HepG2 (cell line): ENCODE measurements at regions not wholly inside any gene's neighbourhood (a gene's known extent, or its start where the extent isn't known, plus 50 kb on each side); places are given as distances from the start of the nearest gene placed in this dataset.

ENCODE experiments used
- ATAC-seq: fragments of 200-7000 bp; cut with Tn5 transposase; 3 replicates; pipeline ENCODE4 v1.9.1; 2020; ENCODE audit warnings: mild to moderate bottlenecking, moderate library complexity
- BruUV-seq: library from RNA; stranded (reverse); fragments of 400-500 nt; replicated peaks from 2 replicates; lab custom pipeline; 2021; lab: Mats Ljungman, UMichigan
- CTCF ChIA-PET: fragments of 300-600 bp; formaldehyde crosslinking; extraction: SDS; loops from one replicate; lab custom pipeline; 2021; ENCODE audit warnings: low total read pairs, inconsistent platforms, low intra/inter-chr PET ratio; lab: Yijun Ruan, JAX
- POLR2A ChIA-PET: fragments of 350-600 bp; sonication (Branson Sonifier 250); formaldehyde crosslinking; loops from one replicate; lab custom pipeline; 2020; ENCODE audit warnings: antibody characterized with exemption, inconsistent platforms; lab: Yijun Ruan, JAX
- DNase-seq: peaks from one replicate; pipeline ENCODE4 v3.0.0-alpha.2; 2015; ENCODE audit warnings: low spot score
- FAIRE-seq: peaks from 3 replicates; lab custom pipeline; 2011; peaks lifted over from hg19 to GRCh38; lab: Jason Lieb, UNC
- H2AFZ ChIP-seq: one replicate; pipeline ENCODE4 v1.6.1; 2011; ENCODE audit warnings: low read length, inconsistent platforms
- H3K27ac ChIP-seq: fragments of 300-600 bp; 3 replicates; pipeline ENCODE4 v1.8.0; 2011; ENCODE audit warnings: mixed run types, mild to moderate bottlenecking, mixed read lengths, low read length, inconsistent platforms; ENCODE audit not compliant: insufficient read depth; ENCODE audit errors: extremely low read length
- H3K27me3 ChIP-seq, 2 experiments: fragments of 200-600 bp in 1 of 2; 2 replicates in 1 of 2; 3 replicates in 1 of 2; pipeline versions ENCODE4 v1.6.0 to v1.8.0; 2011; ENCODE audit warnings: low read length in 2 of 2, mild to moderate bottlenecking in 2 of 2, moderate library complexity in 2 of 2, inconsistent platforms in 1 of 2; ENCODE audit not compliant: insufficient read depth in 2 of 2, control insufficient read depth in 1 of 2
- H3K36me3 ChIP-seq, 2 experiments: fragments of 200-600 bp in 1 of 2; replicated peaks in 1 of 2; 2 replicates in 1 of 2; 3 replicates in 1 of 2; pipeline versions ENCODE4 v1.5.1 to v1.8.0; 2011; ENCODE audit warnings: low read length in 2 of 2, inconsistent platforms in 1 of 2; ENCODE audit not compliant: insufficient read depth in 2 of 2, control insufficient read depth in 1 of 2
- H3K4me1 ChIP-seq: 2 replicates; pipeline ENCODE4 v1.5.1; 2012; ENCODE audit warnings: low read length, inconsistent platforms; ENCODE audit not compliant: insufficient read depth
- H3K4me2 ChIP-seq: 2 replicates; pipeline ENCODE4 v1.6.0; 2011; ENCODE audit warnings: low read depth, low read length, inconsistent platforms
- H3K4me3 ChIP-seq, 3 experiments: fragments of 200-600 bp in 1 of 3; sonication (generic), shearing (Covaris generic) in 1 of 3; replicated peaks in 1 of 3; 2 replicates each; pipeline ENCODE4 v1.5.1; 2011 to 2016; ENCODE audit warnings: low read length in 3 of 3, inconsistent platforms in 2 of 3, low read depth in 2 of 3, mild to moderate bottlenecking in 2 of 3, control low read depth in 1 of 3, mixed read lengths in 1 of 3; ENCODE audit not compliant: insufficient read depth in 1 of 3
- H3K79me2 ChIP-seq: one replicate; pipeline ENCODE4 v1.6.1; 2011; ENCODE audit warnings: low read length, inconsistent platforms; ENCODE audit not compliant: insufficient read depth
- H3K9ac ChIP-seq: 2 replicates; pipeline ENCODE4 v1.6.0; 2011; ENCODE audit warnings: mild to moderate bottlenecking, low read depth, low read length, inconsistent platforms; ENCODE audit not compliant: insufficient read depth
- H3K9me3 ChIP-seq: 2 replicates; pipeline ENCODE4 v1.5.1; 2012; ENCODE audit warnings: mild to moderate bottlenecking, low read length
- H4K20me1 ChIP-seq: 2 replicates; pipeline ENCODE4 v1.6.0; 2011; ENCODE audit warnings: inconsistent platforms, mild to moderate bottlenecking, low read length, moderate library complexity; ENCODE audit not compliant: insufficient read depth
- ELF1 ChIP-seq: sonication (generic); formaldehyde crosslinking; IDR thresholded peaks from 2 replicates; pipeline ENCODE4 v1.4.0; 2020; ENCODE audit warnings: missing genetic modification reagents
- FOXA3 ChIP-seq: IDR thresholded peaks from 2 replicates; pipeline ENCODE4 v1.6.1; 2016; ENCODE audit warnings: missing genetic modification reagents, missing compliant biosample characterization
- MZF1 ChIP-seq: sonication (generic); formaldehyde crosslinking; IDR thresholded peaks from 2 replicates; pipeline ENCODE4 v1.8.1; 2023; ENCODE audit warnings: mild to moderate bottlenecking, missing genetic modification reagents, borderline replicate concordance
- SPEN ChIP-seq: sonication (generic); formaldehyde crosslinking; IDR thresholded peaks from 2 replicates; pipeline ENCODE4 v1.5.1; 2020; ENCODE audit warnings: low read depth, mild to moderate bottlenecking, missing genetic modification reagents
- ZFX ChIP-seq: sonication (generic); formaldehyde crosslinking; IDR thresholded peaks from 2 replicates; pipeline ENCODE4 v1.4.0; 2020; ENCODE audit warnings: mild to moderate bottlenecking, low read depth, missing genetic modification reagents, moderate library complexity
- ZNF232 ChIP-seq: sonication (generic); formaldehyde crosslinking; IDR thresholded peaks from 2 replicates; pipeline ENCODE4 v1.4.0; 2020; ENCODE audit warnings: missing genetic modification reagents, borderline replicate concordance
- ZNF747 ChIP-seq: sonication (generic); formaldehyde crosslinking; IDR thresholded peaks from 2 replicates; pipeline ENCODE4 v1.8.1; 2023; ENCODE audit warnings: missing genetic modification reagents, mild to moderate bottlenecking, borderline replicate concordance
- WGBS: methylation state at CpG from one replicate; pipeline ENCODE4 v1.1.6; 2017; ENCODE audit warnings: low lambda C conversion rate; 5-methylcytosine and 5-hydroxymethylcytosine counted together
- in situ Hi-C: cut with HindIII; loops from 2 replicates; pipeline ENCODE4 v1.10.0; 2017; ENCODE audit warnings: low pct_unique_long_range_greater_than_20kb; ENCODE audit not compliant: extremely low pct_ligation_motif_present
- intact Hi-C: fragments of 100-400 bp; cut with micrococcal nuclease; formaldehyde crosslinking; loops from one replicate; pipeline ENCODE4 v1.10.0; 2022; ENCODE audit not compliant: unreplicated experiment
- TF ChIP-seq, protein P1 (sequence below): sonication (generic); formaldehyde crosslinking; IDR thresholded peaks from one replicate; pipeline ENCODE4 v1.5.1; 2020; ENCODE audit warnings: mild to moderate bottlenecking, missing genetic modification reagents; ENCODE audit errors: not compliant biosample characterization
- TF ChIP-seq, protein P2 (sequence below): sonication (generic); formaldehyde crosslinking; IDR thresholded peaks from 2 replicates; pipeline ENCODE4 v1.4.0; 2020; ENCODE audit warnings: missing genetic modification reagents
- TF ChIP-seq, protein P3 (sequence below): sonication (generic); formaldehyde crosslinking; IDR thresholded peaks from 2 replicates; pipeline ENCODE4 v1.5.0; 2020; ENCODE audit warnings: mild to moderate bottlenecking, missing genetic modification reagents, moderate library complexity
- TF ChIP-seq, protein P4 (sequence below): sonication (generic); formaldehyde crosslinking; conservative IDR thresholded peaks from 2 replicates; pipeline ENCODE4 v1.5.0; 2020; ENCODE audit warnings: missing genetic modification reagents

DNA sequence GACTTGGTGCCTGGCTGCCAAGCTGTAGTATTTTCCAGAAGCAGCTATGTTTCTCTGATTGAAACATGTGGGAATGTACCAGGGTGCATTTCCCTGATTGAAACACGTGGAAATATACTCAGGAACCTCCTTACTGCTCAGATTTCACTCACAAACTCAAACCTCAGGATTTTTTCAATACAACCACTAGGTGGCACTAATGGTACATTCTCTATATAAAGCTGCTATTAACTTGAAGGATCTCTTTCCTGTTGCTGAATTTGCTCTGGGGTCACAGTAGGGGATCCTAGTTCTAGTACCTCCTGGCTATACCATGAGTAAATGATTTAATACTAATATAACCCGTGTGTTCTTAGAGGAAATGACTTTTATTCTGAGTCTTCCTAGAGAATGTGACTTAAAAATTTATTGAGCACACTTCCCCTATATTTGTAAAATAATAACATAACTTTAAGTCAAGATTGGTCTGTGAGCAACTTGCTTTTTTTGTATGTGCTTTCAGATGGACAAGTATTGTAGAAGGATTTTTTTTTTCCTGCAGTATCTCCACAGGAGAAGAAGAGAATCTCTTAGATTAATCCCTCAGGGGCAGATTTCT lies 173.8 kb upstream of the MIS18BP1 start:
- Histone ChIP-seq H2AFZ (no peak overlapping the region), H3K79me2 (no peaks in the 10 kb centered on the region), H3K27ac (no peak overlapping the region), H3K4me3 (no peak overlapping the region), H3K4me2 (no peak overlapping the region), H3K4me1 (no peaks in the 10 kb centered on the region), H3K27me3 (no peaks in the 10 kb centered on the region; a peak in 1 of 5 replicates), H4K20me1 (no peaks in the 10 kb centered on the region), H3K9ac (no peak overlapping the region), H3K9me3 (no peaks in the 10 kb centered on the region), H3K36me3 (no peaks in the 10 kb centered on the region)
- WGBS, result 0% methylated on average over 2 of the region's 2 CpGs
- in situ Hi-C loops (loop anchor here (5.0 kb wide), 1 partner anchor 101 kb away; no protein-coding TSS in a partner anchor), intact Hi-C loops (loop anchor here (1.0 to 10.0 kb wide), 3 partner anchors 101 to 1848 kb away; no protein-coding TSS in a partner anchor)
- ChIA-PET POLR2A (no interaction called here), CTCF (interaction anchor here (1.1 to 1.5 kb wide), 3 partner anchors 101 to 918 kb away, joined by 3 to 19 read pairs (median 4); no protein-coding TSS in a partner anchor)
- no TSS peak for BruUV-seq
- FAIRE-seq (no peak), ATAC-seq (peak; percentile 76), DNase-seq (peak; percentile 49)
- TF ChIP-seq, protein P1, sequence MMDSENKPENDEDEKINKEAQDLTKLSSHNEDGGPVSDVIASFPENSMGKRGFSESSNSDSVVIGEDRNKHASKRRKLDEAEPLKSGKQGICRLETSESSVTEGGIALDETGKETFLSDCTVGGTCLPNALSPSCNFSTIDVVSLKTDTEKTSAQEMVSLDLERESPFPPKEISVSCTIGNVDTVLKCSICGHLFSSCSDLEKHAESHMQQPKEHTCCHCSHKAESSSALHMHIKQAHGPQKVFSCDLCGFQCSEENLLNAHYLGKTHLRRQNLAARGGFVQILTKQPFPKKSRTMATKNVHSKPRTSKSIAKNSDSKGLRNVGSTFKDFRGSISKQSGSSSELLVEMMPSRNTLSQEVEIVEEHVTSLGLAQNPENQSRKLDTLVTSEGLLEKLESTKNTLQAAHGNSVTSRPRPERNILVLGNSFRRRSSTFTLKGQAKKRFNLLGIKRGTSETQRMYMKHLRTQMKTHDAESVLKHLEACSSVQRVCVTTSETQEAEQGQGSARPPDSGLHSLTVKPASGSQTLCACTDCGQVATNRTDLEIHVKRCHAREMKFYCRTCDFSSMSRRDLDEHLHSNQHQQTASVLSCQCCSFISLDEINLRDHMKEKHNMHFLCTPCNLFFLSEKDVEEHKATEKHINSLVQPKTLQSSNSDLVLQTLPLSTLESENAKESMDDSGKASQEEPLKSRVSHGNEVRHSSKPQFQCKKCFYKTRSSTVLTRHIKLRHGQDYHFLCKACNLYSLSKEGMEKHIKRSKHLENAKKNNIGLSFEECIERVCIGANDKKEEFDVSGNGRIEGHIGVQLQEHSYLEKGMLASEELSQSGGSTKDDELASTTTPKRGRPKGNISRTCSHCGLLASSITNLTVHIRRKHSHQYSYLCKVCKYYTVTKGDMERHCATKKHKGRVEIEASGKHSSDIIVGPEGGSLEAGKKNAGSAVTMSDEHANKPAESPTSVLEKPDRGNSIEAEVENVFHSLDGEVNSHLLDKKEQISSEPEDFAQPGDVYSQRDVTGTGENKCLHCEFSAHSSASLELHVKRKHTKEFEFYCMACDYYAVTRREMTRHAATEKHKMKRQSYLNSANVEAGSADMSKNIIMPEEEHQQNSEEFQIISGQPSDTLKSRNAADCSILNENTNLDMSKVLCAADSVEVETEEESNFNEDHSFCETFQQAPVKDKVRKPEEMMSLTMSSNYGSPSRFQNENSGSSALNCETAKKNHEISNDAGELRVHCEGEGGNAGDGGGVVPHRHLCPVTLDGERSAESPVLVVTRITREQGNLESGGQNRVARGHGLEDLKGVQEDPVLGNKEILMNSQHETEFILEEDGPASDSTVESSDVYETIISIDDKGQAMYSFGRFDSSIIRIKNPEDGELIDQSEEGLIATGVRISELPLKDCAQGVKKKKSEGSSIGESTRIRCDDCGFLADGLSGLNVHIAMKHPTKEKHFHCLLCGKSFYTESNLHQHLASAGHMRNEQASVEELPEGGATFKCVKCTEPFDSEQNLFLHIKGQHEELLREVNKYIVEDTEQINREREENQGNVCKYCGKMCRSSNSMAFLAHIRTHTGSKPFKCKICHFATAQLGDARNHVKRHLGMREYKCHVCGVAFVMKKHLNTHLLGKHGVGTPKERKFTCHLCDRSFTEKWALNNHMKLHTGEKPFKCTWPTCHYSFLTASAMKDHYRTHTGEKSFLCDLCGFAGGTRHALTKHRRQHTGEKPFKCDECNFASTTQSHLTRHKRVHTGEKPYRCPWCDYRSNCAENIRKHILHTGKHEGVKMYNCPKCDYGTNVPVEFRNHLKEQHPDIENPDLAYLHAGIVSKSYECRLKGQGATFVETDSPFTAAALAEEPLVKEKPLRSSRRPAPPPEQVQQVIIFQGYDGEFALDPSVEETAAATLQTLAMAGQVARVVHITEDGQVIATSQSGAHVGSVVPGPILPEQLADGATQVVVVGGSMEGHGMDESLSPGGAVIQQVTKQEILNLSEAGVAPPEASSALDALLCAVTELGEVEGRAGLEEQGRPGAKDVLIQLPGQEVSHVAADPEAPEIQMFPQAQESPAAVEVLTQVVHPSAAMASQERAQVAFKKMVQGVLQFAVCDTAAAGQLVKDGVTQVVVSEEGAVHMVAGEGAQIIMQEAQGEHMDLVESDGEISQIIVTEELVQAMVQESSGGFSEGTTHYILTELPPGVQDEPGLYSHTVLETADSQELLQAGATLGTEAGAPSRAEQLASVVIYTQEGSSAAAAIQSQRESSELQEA (CRISPR knock-in tag), result no peak
- TF ChIP-seq, protein P2, sequence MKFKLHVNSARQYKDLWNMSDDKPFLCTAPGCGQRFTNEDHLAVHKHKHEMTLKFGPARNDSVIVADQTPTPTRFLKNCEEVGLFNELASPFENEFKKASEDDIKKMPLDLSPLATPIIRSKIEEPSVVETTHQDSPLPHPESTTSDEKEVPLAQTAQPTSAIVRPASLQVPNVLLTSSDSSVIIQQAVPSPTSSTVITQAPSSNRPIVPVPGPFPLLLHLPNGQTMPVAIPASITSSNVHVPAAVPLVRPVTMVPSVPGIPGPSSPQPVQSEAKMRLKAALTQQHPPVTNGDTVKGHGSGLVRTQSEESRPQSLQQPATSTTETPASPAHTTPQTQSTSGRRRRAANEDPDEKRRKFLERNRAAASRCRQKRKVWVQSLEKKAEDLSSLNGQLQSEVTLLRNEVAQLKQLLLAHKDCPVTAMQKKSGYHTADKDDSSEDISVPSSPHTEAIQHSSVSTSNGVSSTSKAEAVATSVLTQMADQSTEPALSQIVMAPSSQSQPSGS (CRISPR knock-in tag), result no peak
- TF ChIP-seq SPEN (CRISPR knock-in tag) (no peak), ZFX (CRISPR knock-in tag) (no peak), ZNF747 (CRISPR knock-in tag) (no peak), ELF1 (CRISPR knock-in tag) (no peak), FOXA3 (no peak), ZNF232 (no peak), MZF1 (no peak)
- TF ChIP-seq, protein P3, sequence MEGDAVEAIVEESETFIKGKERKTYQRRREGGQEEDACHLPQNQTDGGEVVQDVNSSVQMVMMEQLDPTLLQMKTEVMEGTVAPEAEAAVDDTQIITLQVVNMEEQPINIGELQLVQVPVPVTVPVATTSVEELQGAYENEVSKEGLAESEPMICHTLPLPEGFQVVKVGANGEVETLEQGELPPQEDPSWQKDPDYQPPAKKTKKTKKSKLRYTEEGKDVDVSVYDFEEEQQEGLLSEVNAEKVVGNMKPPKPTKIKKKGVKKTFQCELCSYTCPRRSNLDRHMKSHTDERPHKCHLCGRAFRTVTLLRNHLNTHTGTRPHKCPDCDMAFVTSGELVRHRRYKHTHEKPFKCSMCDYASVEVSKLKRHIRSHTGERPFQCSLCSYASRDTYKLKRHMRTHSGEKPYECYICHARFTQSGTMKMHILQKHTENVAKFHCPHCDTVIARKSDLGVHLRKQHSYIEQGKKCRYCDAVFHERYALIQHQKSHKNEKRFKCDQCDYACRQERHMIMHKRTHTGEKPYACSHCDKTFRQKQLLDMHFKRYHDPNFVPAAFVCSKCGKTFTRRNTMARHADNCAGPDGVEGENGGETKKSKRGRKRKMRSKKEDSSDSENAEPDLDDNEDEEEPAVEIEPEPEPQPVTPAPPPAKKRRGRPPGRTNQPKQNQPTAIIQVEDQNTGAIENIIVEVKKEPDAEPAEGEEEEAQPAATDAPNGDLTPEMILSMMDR (CRISPR knock-in tag), result peak; percentile 65
- TF ChIP-seq, protein P4, sequence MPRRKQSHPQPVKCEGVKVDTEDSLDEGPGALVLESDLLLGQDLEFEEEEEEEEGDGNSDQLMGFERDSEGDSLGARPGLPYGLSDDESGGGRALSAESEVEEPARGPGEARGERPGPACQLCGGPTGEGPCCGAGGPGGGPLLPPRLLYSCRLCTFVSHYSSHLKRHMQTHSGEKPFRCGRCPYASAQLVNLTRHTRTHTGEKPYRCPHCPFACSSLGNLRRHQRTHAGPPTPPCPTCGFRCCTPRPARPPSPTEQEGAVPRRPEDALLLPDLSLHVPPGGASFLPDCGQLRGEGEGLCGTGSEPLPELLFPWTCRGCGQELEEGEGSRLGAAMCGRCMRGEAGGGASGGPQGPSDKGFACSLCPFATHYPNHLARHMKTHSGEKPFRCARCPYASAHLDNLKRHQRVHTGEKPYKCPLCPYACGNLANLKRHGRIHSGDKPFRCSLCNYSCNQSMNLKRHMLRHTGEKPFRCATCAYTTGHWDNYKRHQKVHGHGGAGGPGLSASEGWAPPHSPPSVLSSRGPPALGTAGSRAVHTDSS, result no peak
